Central memory CD8-positive, alpha-beta T cell (primary cell): ENCODE measurements at regions not wholly inside any gene's neighbourhood (a gene's known extent, or its start where the extent isn't known, plus 50 kb on each side); places are given as distances from the start of the nearest gene placed in this dataset.
"Not testable (repeated sequence)": the region's sequence is repeated elsewhere in the genome, so short reads cannot be mapped to it uniquely, and the experiment has no call there.

Experiments used
- ATAC-seq: fragments of 150-1000 bp; cut with Tn5 transposase; replicated peaks from 2 replicates; pipeline ENCODE4 v1.10.0; 2022; ENCODE audit warnings: mild to moderate bottlenecking, moderate FRiP score, moderate number of reproducible peaks; ENCODE audit not compliant: poor library complexity, severe bottlenecking; ENCODE audit errors: extremely low read depth
- DNase-seq, 2 donors: peaks; one replicate each; pipeline ENCODE4 v3.0.0; 2021; ENCODE audit warnings: low spot score in 2 of 2
- H3K27ac Mint-ChIP-seq: one replicate; pipeline ENCODE4 v1.8.0; 2022; ENCODE audit warnings: low read depth, mild to moderate bottlenecking, moderate library complexity, mixed read lengths
- H3K27me3 Mint-ChIP-seq: one replicate; pipeline ENCODE4 v1.8.0; 2022; ENCODE audit warnings: mixed read lengths
- H3K36me3 Mint-ChIP-seq: one replicate; pipeline ENCODE4 v1.8.0; 2022; ENCODE audit warnings: mild to moderate bottlenecking, moderate library complexity, mixed read lengths; ENCODE audit not compliant: insufficient read depth
- H3K4me1 Mint-ChIP-seq: one replicate; pipeline ENCODE4 v1.8.0; 2022; ENCODE audit warnings: mixed read lengths
- H3K4me3 Mint-ChIP-seq: one replicate; pipeline ENCODE4 v1.8.0; 2022; ENCODE audit warnings: mild to moderate bottlenecking, moderate library complexity, mixed read lengths
- H3K9me3 Mint-ChIP-seq: one replicate; pipeline ENCODE4 v1.8.0; 2022; ENCODE audit warnings: mixed read lengths

DNA sequence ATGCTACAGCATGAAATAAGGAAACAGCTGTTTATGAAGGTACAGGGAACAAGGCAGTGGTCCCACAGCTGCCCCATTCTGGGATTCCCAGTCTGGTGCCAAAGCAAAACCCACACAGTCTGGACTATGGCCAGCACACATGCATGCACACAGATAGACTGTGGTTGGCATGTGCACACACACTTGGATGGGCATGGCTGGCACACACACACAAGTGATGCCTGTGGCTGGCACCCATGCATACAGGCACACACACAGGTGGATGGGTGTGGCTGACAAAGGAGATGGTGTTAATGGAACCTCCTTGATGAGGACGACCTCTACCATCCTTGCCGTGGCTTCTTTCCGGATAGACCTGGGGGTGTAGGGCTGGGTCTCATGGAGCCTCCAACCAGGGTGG, 114.0 kb upstream of the LYZL2 start:
- no peak for ATAC-seq
- H3K4me1 Mint-ChIP-seq = peaks cover 11% of the 10 kb centered on the region
- H3K27me3 Mint-ChIP-seq = no peaks in the 10 kb centered on the region
- H3K36me3 Mint-ChIP-seq = peaks cover 1% of the 10 kb centered on the region
- H3K9me3 Mint-ChIP-seq = no peaks in the 10 kb centered on the region
- H3K27ac Mint-ChIP-seq = no peak overlapping the region
- no peak for DNase-seq
- H3K4me3 Mint-ChIP-seq = no peak overlapping the region

DNA sequence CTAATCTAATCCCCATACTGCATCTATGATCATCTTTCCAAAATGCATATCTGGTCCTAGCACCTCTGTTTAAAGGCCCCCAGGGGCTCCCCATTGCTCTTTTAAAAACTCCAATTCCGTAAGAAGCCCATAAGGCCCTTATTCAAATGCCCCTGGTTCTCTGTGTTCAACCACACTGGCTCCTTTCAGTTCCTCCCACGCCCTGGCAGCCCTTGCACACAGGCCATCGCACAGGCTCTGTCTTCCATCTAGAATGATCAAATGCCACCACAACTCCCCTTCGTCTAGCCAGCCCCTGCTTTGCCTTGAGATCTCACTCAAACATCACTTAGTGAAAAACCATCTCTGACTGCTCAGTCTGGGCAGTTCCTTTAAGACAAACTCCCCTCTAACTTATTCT, 112.9 kb upstream of the LYZL2 start:
- Mint-ChIP-seq H3K27me3 (no peaks in the 10 kb centered on the region), H3K4me1 (peaks cover under 1% of the 10 kb centered on the region), H3K27ac (no peak overlapping the region), H3K9me3 (no peaks in the 10 kb centered on the region), H3K36me3 (peaks cover 1% of the 10 kb centered on the region), H3K4me3 (no peak overlapping the region)
- DNase-seq (no peak), ATAC-seq (no peak)

DNA sequence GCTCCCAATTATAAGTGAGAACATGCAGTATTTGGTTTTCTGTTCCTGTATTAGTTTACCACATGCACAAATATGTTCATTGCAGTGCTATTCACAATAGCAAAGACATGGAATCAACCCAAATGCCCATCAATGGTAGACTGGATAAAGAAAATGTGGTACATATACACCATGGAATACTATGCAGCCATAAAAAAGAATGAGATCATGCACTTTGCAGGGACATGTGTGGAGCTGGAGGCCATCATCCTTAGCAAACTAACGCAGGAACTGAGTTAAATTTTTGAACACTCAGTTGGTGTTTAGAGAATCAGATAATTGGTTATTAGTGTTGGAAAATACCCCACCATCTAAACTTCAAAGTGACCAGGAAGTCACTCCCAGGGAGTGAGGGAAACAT, 111.2 kb upstream of the LYZL2 start:
- not testable (repeated sequence) for H3K27ac Mint-ChIP-seq, H3K36me3 Mint-ChIP-seq, H3K4me3 Mint-ChIP-seq, H3K27me3 Mint-ChIP-seq, ATAC-seq, H3K9me3 Mint-ChIP-seq, DNase-seq, H3K4me1 Mint-ChIP-seq

DNA sequence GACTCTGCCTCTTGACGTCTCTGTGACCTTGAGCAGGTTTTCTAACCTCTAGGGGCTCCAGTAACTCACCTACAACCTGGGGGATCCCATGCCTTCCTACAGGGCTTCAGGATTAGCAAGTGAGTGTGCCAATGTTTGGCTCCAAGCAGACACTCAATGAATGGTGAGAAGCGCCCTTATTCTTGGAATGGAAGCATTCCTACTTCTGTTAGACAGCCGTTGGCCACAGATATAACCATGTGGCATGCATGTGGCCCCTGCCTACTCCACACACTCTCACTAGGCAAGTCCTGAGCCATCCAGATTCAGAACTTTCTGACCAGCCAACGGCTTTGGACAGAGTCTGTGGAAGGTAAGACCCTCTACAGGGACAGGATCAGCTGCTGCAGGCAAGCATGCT, 108.9 kb upstream of the LYZL2 start:
- ATAC-seq = no peak
- Mint-ChIP-seq H3K36me3 (no peaks in the 10 kb centered on the region), H3K27me3 (peaks cover 7% of the 10 kb centered on the region), H3K27ac (no peak overlapping the region), H3K9me3 (no peaks in the 10 kb centered on the region), H3K4me3 (no peak overlapping the region), H3K4me1 (no peaks in the 10 kb centered on the region)
- no peak for DNase-seq

DNA sequence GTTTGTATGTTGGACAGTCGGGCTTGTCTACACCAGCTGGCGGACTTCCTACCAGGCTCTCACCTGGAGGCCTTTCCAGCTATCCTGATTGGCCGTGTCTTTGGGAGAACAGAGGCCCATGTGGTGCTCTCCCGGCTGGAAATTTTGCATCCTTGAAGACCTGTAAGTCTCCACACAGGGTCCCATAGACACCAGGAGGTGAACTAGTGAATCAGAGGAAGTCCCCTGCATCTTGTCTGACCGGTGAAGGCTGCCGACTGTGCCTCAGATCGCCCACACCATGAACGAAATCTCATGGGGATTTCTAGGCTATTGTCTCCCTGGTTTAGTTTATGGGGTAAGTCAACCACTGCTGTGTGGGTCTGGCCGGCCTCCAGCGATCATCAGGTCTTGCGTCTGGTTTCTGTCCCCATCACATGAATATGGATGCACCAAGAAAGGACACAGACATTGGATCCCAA, 108.4 kb upstream of the LYZL2 start:
- no peaks in the 10 kb centered on the region for H3K9me3 Mint-ChIP-seq
- no peaks in the 10 kb centered on the region for H3K36me3 Mint-ChIP-seq
- no peak overlapping the region for H3K4me3 Mint-ChIP-seq
- DNase-seq (no peak), ATAC-seq (no peak)
- peaks cover 7% of the 10 kb centered on the region for H3K27me3 Mint-ChIP-seq
- no peak overlapping the region for H3K27ac Mint-ChIP-seq
- H3K4me1 Mint-ChIP-seq = no peaks in the 10 kb centered on the region

DNA sequence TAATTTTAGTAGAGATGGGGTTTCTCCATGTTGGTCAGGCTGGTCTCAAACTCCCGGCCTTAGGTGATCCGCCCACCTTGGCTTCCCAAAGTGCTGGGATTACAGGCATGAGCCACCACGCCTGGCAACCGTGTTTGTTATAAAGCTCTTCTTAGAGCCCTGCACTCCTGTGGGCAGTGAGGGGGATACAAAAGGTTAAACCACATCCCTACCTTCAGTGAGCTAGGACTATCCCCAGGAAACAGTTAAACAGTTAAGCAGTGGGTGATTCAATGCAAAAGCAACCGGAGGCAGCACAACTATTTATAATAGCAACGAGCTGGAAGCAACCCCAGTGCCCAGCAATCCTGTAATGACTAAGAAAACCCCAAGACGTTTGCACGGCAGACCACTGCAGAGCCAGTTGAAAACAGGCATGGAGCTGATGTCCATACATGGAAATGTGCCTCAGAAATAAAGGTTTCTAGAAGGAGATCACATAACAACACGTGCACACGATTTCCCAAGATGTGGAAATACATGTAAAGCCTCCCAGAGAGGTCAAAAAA, 107.2 kb upstream of the LYZL2 start:
- no peak for DNase-seq
- ATAC-seq = no peak
- Mint-ChIP-seq H3K4me3 (no peak overlapping the region), H3K27me3 (peaks cover 7% of the 10 kb centered on the region), H3K9me3 (no peaks in the 10 kb centered on the region), H3K27ac (no peak overlapping the region), H3K4me1 (no peaks in the 10 kb centered on the region), H3K36me3 (peaks cover under 1% of the 10 kb centered on the region)

DNA sequence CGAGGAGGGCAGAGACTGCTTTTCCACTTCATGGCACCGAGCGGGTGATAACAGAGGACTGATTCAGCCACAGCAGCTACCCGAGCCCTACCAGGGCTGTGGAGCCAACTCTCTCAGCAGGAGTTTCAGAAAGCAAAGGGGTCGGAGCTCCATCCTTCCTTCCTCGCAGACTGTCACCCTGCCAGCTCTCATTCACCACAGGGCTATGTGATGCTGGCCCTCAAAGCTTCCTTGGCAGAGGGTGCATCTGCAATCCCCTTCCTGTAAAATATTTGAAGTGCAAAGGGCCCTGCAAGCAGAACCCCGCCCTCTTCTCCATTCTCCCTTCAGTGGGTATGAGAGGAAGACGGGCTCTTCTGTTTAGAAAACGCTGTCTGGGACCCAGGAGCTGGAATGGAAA, 105.3 kb upstream of the LYZL2 start:
- Mint-ChIP-seq H3K4me1 (no peaks in the 10 kb centered on the region), H3K9me3 (no peaks in the 10 kb centered on the region), H3K27ac (no peak overlapping the region), H3K36me3 (peaks cover 1% of the 10 kb centered on the region), H3K27me3 (peaks cover 7% of the 10 kb centered on the region), H3K4me3 (no peak overlapping the region)
- no peak for ATAC-seq
- no peak for DNase-seq

DNA sequence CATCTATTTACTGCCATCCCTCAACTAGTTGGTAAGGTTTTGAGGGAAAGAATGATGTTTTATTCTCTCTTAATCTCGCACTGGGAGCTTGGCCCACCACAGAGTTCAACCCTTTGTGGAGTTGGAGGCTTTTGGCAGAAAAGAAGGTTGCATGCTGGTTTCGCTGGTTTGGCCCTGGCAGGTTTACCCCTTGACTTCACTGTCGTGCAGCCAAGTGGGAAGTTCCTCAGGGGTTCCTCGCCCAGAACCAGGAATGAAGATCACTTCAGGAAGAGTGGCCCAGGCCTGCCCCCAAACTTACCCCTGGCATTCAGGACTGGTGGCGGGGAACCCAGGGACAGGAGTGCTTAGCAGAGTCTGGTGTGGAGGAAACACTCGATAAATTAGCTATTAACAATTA, 103.1 kb upstream of the LYZL2 start:
- Mint-ChIP-seq H3K4me1 (no peaks in the 10 kb centered on the region), H3K27ac (no peak overlapping the region), H3K36me3 (peaks cover 1% of the 10 kb centered on the region), H3K4me3 (no peak overlapping the region), H3K9me3 (no peaks in the 10 kb centered on the region), H3K27me3 (peaks cover 7% of the 10 kb centered on the region)
- ATAC-seq (no peak), DNase-seq (no peak)

DNA sequence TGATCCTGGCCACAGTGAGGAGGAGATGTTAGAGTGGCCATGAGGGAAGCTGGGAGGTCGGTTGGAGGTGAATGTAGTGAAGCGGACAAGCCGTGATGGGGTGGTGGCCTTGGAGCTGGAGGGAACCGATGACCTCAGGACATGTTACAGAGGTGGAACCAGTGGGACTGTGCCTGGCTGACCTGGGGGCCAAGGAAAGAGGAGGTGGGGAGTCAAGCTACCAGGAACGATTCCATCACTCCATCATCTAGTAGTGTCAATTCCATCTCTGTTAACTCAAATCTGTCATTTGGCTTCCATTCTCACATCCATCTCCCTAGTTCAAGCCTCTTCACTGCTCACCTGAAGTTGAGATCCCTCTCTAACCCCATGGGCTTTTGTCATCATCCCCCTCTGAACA, 102.4 kb upstream of the LYZL2 start:
- Mint-ChIP-seq H3K27ac (no peak overlapping the region), H3K36me3 (peaks cover 1% of the 10 kb centered on the region), H3K4me1 (no peaks in the 10 kb centered on the region), H3K9me3 (no peaks in the 10 kb centered on the region), H3K27me3 (peaks cover 5% of the 10 kb centered on the region), H3K4me3 (no peak overlapping the region)
- DNase-seq (no peak), ATAC-seq (no peak)

DNA sequence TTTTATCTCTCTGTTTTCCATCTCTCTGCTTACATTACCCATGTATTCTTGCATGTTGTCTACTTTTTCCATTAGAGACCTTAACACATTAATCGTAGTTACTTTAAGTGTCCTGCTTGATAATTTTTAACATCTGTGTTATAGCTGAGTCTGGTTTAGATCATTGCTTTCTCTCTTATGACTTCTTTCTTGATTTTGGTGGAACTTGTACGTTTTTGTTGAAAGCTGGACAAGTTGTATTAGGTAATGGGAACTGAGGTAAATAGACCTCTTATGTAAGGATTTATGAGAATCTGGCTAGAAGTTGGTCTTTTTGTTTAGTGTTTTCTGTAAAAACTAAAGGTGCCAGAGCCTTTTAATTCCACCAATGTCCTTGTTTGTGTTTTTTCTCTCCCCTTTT, 100.8 kb upstream of the LYZL2 start:
- ATAC-seq = no peak
- no peak overlapping the region for H3K27ac Mint-ChIP-seq
- peaks cover 1% of the 10 kb centered on the region for H3K36me3 Mint-ChIP-seq
- H3K4me3 Mint-ChIP-seq = no peak overlapping the region
- H3K4me1 Mint-ChIP-seq = no peaks in the 10 kb centered on the region
- no peak for DNase-seq
- H3K9me3 Mint-ChIP-seq = no peaks in the 10 kb centered on the region
- no peaks in the 10 kb centered on the region for H3K27me3 Mint-ChIP-seq

DNA sequence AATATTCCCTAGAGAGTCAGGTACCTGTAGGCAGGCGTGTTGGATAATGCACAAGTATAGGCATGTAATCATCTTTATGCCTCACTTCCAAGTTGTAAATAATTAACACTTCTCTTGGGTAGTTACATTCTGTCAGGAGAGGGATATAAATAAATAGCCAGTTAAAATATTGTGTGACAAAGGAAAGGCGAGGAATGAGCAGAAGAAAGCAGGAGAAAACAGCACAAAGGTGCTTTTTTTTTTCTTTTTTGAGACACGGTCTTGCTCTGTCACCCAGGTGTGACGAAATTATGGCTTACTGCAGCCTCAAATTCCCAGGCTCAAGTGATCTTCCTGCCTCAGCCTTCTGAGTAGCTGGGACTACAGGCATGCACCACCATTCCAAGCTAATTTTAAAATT, 99.2 kb upstream of the LYZL2 start:
- no peaks in the 10 kb centered on the region for H3K27me3 Mint-ChIP-seq
- no peaks in the 10 kb centered on the region for H3K4me1 Mint-ChIP-seq
- ATAC-seq (no peak), DNase-seq (no peak)
- no peak overlapping the region for H3K4me3 Mint-ChIP-seq
- H3K9me3 Mint-ChIP-seq = no peaks in the 10 kb centered on the region
- H3K36me3 Mint-ChIP-seq = peaks cover 1% of the 10 kb centered on the region
- H3K27ac Mint-ChIP-seq = no peak overlapping the region

DNA sequence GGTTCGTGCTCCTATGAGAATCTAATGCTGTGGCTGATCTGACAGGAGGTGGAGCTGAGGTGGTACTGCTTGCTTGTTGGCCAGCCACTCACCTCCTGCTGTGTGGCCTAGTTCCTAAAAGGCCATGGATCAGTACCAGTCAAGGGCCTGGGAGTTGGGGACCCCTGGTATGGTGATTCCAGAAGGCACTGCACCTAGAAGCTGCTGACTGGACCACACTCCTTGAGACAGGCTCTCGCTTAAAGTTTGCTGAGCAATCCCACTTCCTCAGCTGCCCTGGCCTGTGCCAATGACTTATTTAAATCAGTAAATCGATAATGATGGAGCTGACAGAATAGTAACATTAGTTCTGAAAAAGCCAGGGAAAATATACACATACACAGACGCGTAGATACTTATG, 98.6 kb upstream of the LYZL2 start:
- Mint-ChIP-seq H3K9me3 (no peaks in the 10 kb centered on the region), H3K4me1 (no peaks in the 10 kb centered on the region), H3K27me3 (no peaks in the 10 kb centered on the region), H3K4me3 (no peak overlapping the region), H3K27ac (no peak overlapping the region), H3K36me3 (peaks cover 1% of the 10 kb centered on the region)
- no peak for DNase-seq
- ATAC-seq = no peak

DNA sequence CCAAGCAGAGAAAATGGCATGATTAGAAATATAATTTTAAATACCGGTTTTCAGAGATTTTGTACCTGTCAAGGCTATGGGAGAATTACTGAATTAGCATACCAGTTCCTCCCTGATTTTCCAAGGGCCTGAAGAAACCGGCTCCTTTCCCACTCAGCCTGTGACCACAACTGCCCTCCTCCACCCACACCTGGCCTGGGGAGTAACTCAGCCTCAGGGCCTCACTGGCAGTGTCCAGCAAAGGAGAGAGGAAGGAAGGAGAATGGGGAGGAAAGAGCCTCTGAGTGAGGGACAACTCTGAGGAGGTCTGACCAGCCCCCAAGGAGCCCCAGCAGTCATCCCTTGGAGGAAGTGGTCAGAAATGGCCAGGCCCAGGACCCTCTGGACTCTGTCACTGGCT, 98.0 kb upstream of the LYZL2 start:
- no peak for ATAC-seq

More for the DNA sequence above, 98.0 kb upstream of the LYZL2 start:
- H3K9me3 Mint-ChIP-seq = no peaks in the 10 kb centered on the region
- no peak for DNase-seq
- no peak overlapping the region for H3K4me3 Mint-ChIP-seq
- no peak overlapping the region for H3K27ac Mint-ChIP-seq
- peaks cover 1% of the 10 kb centered on the region for H3K36me3 Mint-ChIP-seq
- H3K27me3 Mint-ChIP-seq = no peaks in the 10 kb centered on the region
- no peaks in the 10 kb centered on the region for H3K4me1 Mint-ChIP-seq
